ENCODE measurements at regions not wholly inside any gene's neighbourhood (a gene's known extent, or its start where the extent isn't known, plus 50 kb on each side); places are given as distances from the start of the nearest gene placed in this dataset.

DNA sequence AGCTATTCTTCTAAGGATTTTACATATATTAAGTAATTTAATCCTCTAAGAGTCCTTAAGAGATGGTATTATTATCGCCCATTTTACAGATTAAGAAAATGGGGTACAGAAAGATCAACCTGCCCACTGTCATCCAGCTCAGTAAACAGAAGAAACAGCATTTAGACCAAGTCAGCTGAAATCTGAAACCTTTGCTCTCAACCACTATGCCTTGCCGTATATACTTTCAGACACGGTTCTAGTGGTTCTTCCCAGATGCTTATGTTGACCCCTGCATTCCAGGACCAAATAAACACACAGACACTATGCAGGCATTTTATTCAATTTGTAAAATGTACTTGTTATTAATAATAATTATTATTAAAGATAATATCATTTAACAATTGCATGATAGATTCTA is 854.8 kb downstream of the KCNJ2 start:
- TF ChIP-seq, protein P1, sequence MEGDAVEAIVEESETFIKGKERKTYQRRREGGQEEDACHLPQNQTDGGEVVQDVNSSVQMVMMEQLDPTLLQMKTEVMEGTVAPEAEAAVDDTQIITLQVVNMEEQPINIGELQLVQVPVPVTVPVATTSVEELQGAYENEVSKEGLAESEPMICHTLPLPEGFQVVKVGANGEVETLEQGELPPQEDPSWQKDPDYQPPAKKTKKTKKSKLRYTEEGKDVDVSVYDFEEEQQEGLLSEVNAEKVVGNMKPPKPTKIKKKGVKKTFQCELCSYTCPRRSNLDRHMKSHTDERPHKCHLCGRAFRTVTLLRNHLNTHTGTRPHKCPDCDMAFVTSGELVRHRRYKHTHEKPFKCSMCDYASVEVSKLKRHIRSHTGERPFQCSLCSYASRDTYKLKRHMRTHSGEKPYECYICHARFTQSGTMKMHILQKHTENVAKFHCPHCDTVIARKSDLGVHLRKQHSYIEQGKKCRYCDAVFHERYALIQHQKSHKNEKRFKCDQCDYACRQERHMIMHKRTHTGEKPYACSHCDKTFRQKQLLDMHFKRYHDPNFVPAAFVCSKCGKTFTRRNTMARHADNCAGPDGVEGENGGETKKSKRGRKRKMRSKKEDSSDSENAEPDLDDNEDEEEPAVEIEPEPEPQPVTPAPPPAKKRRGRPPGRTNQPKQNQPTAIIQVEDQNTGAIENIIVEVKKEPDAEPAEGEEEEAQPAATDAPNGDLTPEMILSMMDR (IDR thresholded peaks at IDR 0.05), result no peak
- TF ChIP-seq RAD21 (conservative IDR thresholded peaks at IDR 0.05 in 1 of 2, IDR thresholded peaks at IDR 0.05 in 1 of 2), result no peak
- no peak for TF ChIP-seq POLR2AphosphoS2 (conservative IDR thresholded peaks at IDR 0.05; ENCODE audit: low read length)
- no peak for TF ChIP-seq RCOR1 (IDR thresholded peaks at IDR 0.05; ENCODE audit: low read depth, low read length)
- no peak for TF ChIP-seq POLR2A (IDR thresholded peaks at IDR 0.05; ENCODE audit: low read length)
- TF ChIP-seq PHF8 (IDR thresholded peaks at IDR 0.05; ENCODE audit: borderline replicate concordance, low read depth), result no peak
